GM12864 (cell line): ENCODE measurements at regions not wholly inside any gene's neighbourhood (a gene's known extent, or its start where the extent isn't known, plus 50 kb on each side); places are given as distances from the start of the nearest gene placed in this dataset.

ENCODE experiments used
- DNase-seq: peaks from one replicate; pipeline ENCODE4 v3.0.0-alpha.2; 2011; ENCODE audit warnings: low read depth
- H3K4me3 ChIP-seq: 2 replicates; pipeline ENCODE4 v1.5.1; 2011; ENCODE audit warnings: mild to moderate bottlenecking, low read depth, low read length, control low read depth
- CTCF ChIP-seq: IDR thresholded peaks from 2 replicates; pipeline ENCODE4 v1.5.1; 2011; ENCODE audit warnings: low read depth, mild to moderate bottlenecking, moderate library complexity, low read length, control low read depth, inconsistent platforms; ENCODE audit errors: missing control alignments

GRCh38 chr20:22675341-22675740, 91.0 kb upstream of the FOXA2 start:
- DNase-seq, result no peak
- TF ChIP-seq CTCF, result no peak
- no peak overlapping the region for H3K4me3 ChIP-seq

- DNase-seq, result no peak
- no peak for TF ChIP-seq CTCF
- no peak overlapping the region for H3K4me3 ChIP-seq
Measured at GRCh38 chr20:22678678-22679077, 94.3 kb upstream of the FOXA2 start.

- H3K4me3 ChIP-seq, result no peak overlapping the region
- no peak for DNase-seq
- no peak for TF ChIP-seq CTCF
Measured at GRCh38 chr20:22679197-22679596, 94.8 kb upstream of the FOXA2 start.

GRCh38 chr20:22680031-22680740, 95.8 kb upstream of the FOXA2 start:
- TF ChIP-seq CTCF, result no peak
- no peak overlapping the region for H3K4me3 ChIP-seq
- DNase-seq, result no peak

GRCh38 chr20:22681591-22682248, 97.3 kb upstream of the FOXA2 start:
- TF ChIP-seq CTCF, result no peak

GRCh38 chr20:22682381-22682780, 98.0 kb upstream of the FOXA2 start:
- no peak for DNase-seq
- no peak for TF ChIP-seq CTCF
- H3K4me3 ChIP-seq, result no peak overlapping the region

More at GRCh38 chr20:22681591-22682248, 97.3 kb upstream of the FOXA2 start:
- no peak for DNase-seq
- no peak overlapping the region for H3K4me3 ChIP-seq
